CD4-positive, alpha-beta T cell treated with Interleukin-6 at 100 ng/mL for 8 hours (primary cell): ENCODE measurements at regions not wholly inside any gene's neighbourhood (a gene's known extent, or its start where the extent isn't known, plus 50 kb on each side); places are given as distances from the start of the nearest gene placed in this dataset.
"Not testable (repeated sequence)": the region's sequence is repeated elsewhere in the genome, so short reads cannot be mapped to it uniquely, and the experiment has no call there.

ENCODE experiments used
- DNase-seq: peaks from one replicate; pipeline ENCODE4 v3.0.0-alpha.2; 2020; ENCODE audit warnings: mixed read lengths, low spot score

- no peak for DNase-seq
Observed at GRCh38 chr11:25758145-25758661, 573.7 kb upstream of the ANO3 start.

GRCh38 chr11:25766332-25767015 lies 565.5 kb upstream of the ANO3 start:
- no peak for DNase-seq

DNA sequence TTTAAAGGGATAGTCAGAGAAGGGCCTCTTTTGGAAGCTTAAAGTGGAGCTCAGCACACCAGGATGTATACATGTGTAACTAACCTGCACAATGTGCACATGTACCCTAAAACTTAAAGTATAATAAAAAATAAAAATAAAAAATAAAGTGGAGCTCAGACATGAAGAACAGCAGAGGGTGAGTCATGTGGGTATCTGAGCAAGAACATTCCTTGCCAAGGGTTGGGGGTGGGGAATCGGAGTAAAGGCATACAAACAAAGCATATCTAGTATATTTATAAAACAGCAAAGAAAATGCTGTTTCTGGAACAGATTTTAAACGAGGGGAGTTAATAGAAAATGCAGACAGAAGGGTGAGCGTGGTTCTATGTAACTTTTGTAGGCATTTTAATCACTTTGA lies 562.6 kb upstream of the ANO3 start:
- no peak for DNase-seq

DNA sequence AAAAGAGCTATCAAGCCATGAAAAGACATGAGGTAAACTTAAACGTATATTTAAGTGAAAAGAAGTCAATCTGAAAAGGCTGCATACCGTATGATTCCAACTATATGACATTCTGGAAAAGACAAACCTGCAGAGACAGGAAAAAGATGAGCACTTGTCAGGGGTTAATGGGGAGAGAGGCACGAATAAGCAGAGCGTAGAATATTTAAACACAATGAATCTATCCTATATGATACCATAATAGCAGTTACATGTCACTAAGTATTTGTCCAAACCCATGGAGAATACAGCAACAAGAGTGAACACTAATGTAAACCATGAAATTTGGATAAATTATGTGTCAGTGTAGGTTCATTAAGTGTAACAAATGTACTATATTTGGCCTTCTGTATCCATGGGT lies 560.3 kb upstream of the ANO3 start:
- no peak for DNase-seq

DNA sequence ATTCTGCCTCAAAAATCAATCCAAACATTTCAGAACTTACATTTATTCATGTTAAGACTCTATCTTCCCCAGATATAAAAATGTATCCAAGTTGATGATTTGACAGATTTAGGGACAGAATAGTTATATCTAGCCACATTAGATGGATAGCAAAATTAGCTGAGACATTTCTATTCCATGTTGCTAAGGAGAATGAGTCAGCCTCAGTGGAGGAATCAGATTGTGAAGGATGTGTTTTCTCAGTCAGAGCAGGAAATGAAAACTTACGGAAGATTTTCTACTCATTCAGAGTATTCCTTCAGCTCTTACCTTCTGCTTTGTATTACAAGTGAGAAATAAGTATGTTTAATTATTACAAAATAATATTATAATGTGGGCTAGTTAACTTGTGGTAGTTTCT lies 556.3 kb upstream of the ANO3 start:
- no peak for DNase-seq

DNA sequence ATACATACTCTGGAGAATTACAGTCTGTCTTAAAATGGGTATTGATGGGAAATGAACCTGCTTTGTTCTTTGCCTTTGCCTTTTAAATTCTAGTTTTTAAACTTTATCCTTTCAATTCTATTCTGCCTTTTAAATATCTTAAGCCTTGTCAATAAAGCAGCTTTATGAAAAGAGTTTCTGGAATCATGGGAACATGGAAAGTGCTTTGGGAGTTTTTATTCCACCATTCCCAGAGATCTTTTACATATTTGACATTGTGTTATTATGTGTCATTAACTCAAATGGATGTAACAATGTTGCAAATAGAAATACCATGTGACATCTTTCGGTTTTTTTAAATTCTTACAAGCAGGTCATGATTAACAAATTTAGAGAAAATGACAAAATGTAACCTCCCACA lies 555.7 kb upstream of the ANO3 start:
- DNase-seq: no peak

DNA sequence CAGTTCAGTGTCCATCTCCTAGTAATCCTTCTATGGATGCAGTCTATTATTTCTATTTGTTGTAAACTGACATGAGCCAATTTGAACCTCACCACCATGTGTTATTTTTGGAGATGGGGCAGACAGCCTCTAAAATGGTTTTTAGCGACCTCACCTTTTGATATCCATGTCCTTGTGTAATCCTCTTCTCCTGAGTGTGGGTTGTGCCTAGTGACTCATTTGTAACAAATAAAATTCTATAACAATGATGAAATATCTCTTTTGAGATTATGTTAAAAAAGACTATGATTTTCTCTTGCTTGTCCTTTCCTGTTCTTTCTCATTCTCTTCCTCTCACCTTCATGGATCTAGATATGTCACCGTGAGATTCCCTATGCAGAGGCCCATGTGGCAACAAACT lies 554.6 kb upstream of the ANO3 start:
- DNase-seq: no peak

DNA sequence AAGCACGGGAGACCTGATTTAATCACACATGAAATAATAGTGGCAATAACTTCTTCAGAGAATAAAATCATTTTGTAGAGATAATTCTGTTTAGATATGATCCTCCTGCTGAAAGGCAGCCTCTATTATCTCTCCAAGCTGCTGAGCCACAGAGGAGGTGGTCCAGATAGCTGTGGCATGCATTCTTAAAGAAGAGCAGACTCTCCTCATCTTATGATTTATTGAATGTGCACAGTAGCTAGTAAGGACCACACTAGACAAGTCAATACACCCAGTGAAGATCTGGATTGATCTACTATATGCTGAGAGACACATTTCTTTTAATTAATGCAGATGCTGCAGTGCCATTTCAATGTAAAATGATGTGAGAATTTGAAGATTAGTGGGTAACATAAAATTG lies 552.9 kb upstream of the ANO3 start:
- no peak for DNase-seq

- no peak for DNase-seq
Observed at GRCh38 chr11:25787416-25787815, 544.5 kb upstream of the ANO3 start.

DNA sequence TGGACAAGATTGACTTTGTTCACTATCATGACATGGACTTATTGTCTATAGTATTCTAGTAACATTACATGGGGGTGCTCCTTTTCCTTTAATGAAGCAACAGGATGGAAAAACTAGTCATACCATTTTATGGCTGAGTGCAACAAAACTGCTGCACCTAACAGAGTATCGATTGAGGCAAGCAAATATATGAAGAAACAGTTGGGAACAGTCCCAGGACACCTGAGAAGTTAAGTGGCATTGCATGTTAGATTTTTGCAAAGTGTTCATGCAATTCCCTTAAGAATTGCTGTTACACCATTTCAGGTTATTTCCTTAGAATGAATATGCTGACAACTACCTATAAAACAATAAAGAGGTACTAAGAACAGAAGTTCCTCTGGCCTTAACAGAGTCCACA lies 541.5 kb upstream of the ANO3 start:
- no peak for DNase-seq

GRCh38 chr11:25793637-25794036 lies 538.3 kb upstream of the ANO3 start:
- no peak for DNase-seq

DNA sequence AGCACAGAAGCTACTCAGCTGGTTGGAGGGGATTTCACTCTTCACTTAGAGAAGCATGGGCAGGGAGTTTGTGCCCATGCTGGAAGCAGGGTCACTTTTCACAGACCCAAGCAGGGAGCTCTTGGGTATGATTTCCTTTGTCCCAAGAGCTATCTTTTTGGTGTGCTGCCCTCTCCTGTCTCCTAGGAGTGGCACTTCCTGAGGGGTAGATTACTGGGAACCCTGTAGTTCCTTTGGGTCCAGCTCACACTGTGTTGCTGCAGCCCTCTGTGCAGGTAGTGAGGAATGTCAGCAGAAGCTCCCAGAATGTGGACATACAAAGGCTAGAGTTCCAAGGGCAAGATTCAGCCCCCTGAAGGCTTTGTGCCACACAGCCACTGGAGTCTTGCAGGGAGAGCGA lies 537.1 kb upstream of the ANO3 start:
- DNase-seq: no peak

DNA sequence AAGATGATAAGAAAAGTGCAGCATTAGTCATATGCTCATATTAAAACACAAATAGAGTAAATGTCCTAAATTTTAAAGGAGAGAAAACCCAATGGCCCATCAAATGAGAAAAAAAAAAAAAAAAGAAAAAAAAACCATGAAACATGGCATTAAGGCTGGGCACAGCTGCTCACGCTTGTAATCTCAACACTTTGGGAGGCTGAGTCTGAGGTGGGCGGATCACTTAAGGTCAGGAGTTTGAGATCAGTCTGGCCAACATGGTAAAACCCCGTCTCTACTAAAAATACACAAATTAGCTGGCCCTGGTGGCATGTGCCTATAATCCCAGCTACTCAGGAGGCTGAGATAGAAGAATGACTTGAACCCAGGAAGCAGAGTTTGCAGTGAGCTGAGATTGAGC lies 515.5 kb upstream of the ANO3 start:
- DNase-seq: no peak

GRCh38 chr11:25824688-25825087 lies 507.2 kb upstream of the ANO3 start:
- no peak for DNase-seq

- not testable (repeated sequence) for DNase-seq
Observed at GRCh38 chr11:25831485-25831884, 500.4 kb upstream of the ANO3 start.

DNA sequence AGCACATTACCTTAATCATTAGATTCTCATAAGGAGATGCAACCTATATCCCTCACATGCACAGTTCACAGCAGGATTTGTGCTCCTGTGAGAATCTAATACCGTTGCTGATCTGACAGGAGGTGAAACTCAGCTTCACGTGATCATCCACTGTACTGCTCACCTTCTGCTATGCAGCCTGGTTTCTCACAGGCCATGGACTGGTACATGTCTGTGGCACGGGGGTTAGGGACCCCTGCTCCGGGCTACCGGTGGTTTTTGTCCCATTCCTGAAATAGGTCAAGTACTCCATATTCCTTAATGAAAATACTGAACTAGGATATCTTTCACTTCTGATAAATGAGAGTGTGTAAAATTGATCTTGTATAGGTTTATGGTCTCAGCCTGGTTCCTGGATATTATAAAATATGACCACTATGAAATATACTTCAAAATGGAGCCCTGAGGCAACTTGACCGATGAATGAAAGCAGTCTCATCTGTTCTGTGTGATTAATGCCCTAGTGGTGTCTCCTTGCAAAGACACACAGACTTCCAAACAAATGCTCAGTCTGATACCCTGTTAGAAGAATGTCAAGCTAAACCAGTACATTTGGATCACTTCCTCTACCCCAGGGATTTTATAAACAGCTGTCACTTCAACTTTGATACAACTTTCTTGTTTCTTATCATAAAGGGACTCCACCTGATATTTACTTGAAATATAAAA lies 492.9 kb upstream of the ANO3 start:
- DNase-seq: no peak

DNA sequence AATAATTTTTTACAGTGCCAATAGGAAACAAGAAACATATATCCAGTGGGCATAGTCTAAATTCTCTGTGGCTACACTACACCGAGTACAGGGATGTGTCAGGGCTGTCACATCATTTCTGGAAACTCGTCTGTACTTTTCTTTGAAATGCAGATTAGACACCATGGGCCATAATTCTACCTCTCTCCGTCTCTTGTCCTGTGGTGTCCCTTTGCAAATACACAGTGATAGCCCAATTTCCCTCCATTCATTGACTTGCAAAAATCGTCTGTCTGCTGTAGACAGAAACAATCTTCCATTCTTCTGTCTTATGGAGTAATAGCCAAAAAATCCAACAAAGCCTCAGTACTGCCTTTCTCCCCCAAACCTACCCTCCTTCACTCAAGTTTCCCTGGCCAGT lies 487.1 kb upstream of the ANO3 start:
- no peak for DNase-seq

DNA sequence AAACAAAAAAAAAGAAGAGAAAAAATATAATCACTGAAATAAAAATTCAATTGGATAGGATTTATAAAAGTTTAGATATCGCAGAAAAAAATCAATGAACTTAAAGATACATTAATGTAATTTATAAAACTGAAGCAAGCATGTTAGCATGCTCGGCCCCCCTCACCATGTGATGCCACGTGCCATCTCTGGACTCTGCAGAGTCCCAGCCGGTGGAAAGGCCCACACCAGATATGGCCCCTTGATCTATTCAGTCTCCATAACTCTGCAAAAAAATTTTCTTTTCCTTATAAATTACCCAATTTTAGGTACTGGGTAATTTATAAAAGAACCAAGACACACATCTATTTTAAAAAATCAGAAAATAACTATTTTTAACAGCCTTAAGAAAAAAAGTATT lies 476.0 kb upstream of the ANO3 start:
- DNase-seq: no peak

DNA sequence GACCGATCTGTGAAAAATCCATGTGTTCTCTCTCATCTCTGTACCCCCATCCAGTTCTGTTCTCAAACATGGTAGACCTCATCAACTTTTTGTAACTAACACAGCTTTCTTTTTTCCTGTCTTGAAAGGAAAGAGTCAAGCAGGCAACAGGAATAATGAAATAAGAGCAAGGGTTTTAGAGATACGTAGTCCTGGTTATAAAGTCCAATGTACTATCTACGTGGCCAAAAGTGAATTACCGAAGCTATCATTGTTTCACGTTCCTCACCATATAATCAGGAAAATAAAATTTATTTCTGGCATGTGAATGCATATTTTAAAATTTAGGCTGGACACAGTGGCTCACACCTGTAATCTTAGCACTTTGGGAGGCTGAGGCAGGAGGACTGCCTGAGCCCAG lies 472.2 kb upstream of the ANO3 start:
- DNase-seq: no peak

- no peak for DNase-seq
Observed at GRCh38 chr11:25860677-25861450, 471.1 kb upstream of the ANO3 start.

DNA sequence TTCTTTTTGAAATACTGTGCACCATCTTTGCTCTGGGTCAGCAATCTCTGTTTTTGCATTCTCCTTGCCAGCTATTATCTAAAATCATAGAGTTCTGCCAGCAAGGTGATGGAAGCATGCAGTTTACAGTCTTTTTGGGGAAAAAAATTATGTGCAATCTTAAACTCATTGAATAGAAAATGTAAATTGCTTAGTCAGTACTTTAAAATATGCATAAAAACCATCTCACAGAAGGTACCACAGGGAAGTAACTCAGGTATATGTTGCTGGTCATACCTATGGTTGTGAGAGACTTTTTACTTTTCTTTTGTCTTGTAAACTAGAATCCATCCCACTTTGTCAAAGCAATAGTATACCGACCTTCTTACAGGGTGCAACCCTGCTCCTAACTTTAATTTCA lies 469.8 kb upstream of the ANO3 start:
- no peak for DNase-seq

DNA sequence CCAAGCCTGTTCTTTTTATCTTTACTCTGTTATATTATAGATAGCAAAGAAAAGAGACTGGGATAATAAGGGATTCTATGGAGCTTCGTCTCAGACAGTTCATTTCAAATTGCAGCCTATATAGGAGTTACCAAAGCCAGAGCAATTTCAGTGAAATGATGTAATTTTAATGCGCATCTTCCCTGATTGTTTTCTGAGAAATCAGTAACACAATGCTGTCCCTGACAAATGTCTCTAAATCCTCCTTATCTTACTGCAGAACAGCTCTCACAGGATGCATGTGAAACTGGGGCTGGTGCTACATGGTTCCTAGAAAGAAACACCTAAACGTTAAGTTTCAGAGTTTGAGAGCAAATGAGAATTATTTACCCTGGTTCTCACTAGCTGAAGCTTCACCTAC lies 467.9 kb upstream of the ANO3 start:
- DNase-seq: no peak

GRCh38 chr11:25876456-25876965 lies 455.4 kb upstream of the ANO3 start:
- no peak for DNase-seq
